ENCODE measurements at regions not wholly inside any gene's neighbourhood (a gene's known extent, or its start where the extent isn't known, plus 50 kb on each side); places are given as distances from the start of the nearest gene placed in this dataset.
"Not testable (repeated sequence)": the region's sequence is repeated elsewhere in the genome, so short reads cannot be mapped to it uniquely, and the experiment has no call there.

DNA sequence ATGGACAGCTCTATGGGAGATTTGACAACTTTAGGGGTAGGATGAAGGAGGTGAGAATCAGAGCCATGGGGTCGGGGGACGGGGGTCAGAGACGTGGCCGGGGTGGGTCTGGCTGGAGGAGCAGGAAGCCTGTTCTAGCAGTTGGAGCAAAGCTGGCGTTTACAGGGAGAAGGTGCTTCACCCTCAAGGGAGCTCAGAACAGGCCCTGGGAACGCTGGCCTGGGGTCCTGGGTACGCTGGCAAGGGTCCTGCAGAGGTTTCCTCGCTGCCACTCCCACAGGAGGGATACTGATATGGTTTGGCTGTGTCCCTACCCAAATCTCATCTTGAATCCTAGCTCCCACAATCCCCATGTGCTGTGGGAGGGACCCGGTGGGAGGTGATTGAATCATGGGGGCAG lies 205.0 kb upstream of the ARL4C start:
- in situ Hi-C loops (cut with MboI; ENCODE audit: low sequenced_read_pairs in 4 of 4): no loop called here
- Histone ChIP-seq H3K4me3 (no peak overlapping the region), H3K9me3 (no peaks in the 10 kb centered on the region), H3K4me1 (no peaks in the 10 kb centered on the region), H3K27me3 (no peaks in the 10 kb centered on the region), H3K36me3 (no peaks in the 10 kb centered on the region), H3K27ac (no peak overlapping the region)
- intact Hi-C loops (cut with DNase I; ENCODE audit: low total_unique reads): no loop called here
- DNase-seq (no peak), ATAC-seq (no peak)
- TF ChIP-seq, protein P1, sequence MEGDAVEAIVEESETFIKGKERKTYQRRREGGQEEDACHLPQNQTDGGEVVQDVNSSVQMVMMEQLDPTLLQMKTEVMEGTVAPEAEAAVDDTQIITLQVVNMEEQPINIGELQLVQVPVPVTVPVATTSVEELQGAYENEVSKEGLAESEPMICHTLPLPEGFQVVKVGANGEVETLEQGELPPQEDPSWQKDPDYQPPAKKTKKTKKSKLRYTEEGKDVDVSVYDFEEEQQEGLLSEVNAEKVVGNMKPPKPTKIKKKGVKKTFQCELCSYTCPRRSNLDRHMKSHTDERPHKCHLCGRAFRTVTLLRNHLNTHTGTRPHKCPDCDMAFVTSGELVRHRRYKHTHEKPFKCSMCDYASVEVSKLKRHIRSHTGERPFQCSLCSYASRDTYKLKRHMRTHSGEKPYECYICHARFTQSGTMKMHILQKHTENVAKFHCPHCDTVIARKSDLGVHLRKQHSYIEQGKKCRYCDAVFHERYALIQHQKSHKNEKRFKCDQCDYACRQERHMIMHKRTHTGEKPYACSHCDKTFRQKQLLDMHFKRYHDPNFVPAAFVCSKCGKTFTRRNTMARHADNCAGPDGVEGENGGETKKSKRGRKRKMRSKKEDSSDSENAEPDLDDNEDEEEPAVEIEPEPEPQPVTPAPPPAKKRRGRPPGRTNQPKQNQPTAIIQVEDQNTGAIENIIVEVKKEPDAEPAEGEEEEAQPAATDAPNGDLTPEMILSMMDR (IDR thresholded peaks at IDR 0.05 in 4 of 5, conservative IDR thresholded peaks at IDR 0.05 in 1 of 5): no peak
- no peak for TF ChIP-seq POLR2A (IDR thresholded peaks at IDR 0.05)

DNA sequence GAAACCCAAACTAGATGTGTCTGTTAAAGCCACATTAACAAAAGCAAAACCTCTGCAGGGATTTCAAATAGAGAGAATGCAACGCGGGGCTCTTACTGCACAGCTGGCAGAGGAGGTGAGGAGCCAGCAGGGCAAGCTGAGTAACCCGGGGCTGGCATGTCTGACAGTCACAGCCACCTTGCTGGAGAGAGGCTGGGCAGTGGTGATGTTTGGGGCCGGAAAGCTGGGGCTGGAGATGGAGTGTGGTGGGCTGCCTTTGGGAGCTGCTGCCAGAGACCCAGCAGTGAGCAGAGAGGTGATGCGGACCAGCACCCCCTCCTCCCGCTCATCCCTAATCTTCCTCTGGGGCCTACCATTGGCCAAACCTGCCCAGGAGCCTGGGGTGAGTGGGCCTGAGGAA lies 204.5 kb upstream of the ARL4C start:
- Histone ChIP-seq H3K4me3 (no peak overlapping the region), H3K9me3 (no peaks in the 10 kb centered on the region), H3K27ac (no peak overlapping the region), H3K4me1 (no peaks in the 10 kb centered on the region), H3K27me3 (no peaks in the 10 kb centered on the region), H3K36me3 (no peaks in the 10 kb centered on the region)
- no peak for ATAC-seq
- in situ Hi-C loops (cut with MboI; ENCODE audit: low sequenced_read_pairs in 4 of 4): no loop called here
- TF ChIP-seq, protein P1 (IDR thresholded peaks at IDR 0.05 in 4 of 5, conservative IDR thresholded peaks at IDR 0.05 in 1 of 5): no peak
- no peak for TF ChIP-seq POLR2A (IDR thresholded peaks at IDR 0.05)
- intact Hi-C loops (cut with DNase I; ENCODE audit: low total_unique reads): no loop called here
- DNase-seq: no peak

DNA sequence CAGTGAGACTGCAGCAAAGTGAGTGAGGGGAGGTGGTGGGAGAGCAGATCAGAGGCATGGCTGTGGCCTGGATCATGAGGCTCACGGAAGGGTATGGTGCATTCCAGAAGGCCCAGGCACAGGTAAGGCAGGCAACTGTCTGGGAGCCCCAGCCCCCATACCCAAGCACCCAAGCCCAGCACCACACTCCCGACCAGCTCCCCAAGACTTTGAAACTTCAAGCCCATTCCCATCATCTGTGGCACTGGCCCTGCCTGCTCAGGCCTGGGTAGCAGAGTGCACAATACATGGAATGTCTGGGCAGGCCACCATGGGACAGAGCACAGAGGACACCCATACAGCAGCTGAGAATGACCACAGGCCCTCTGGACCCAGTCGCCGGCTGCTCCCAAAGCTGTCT lies 202.6 kb upstream of the ARL4C start:
- H3K4me3 ChIP-seq: no peak overlapping the region
- DNase-seq (no peak), ATAC-seq (no peak)
- intact Hi-C loops (cut with DNase I; ENCODE audit: low total_unique reads) (no loop called here), in situ Hi-C loops (cut with MboI; ENCODE audit: low sequenced_read_pairs in 4 of 4) (no loop called here)
- H3K36me3 ChIP-seq: no peaks in the 10 kb centered on the region
- H3K9me3 ChIP-seq: no peaks in the 10 kb centered on the region
- TF ChIP-seq, protein P1 (IDR thresholded peaks at IDR 0.05 in 4 of 5, conservative IDR thresholded peaks at IDR 0.05 in 1 of 5): no peak
- TF ChIP-seq POLR2A (IDR thresholded peaks at IDR 0.05): no peak
- H3K27me3 ChIP-seq: no peaks in the 10 kb centered on the region
- no peak overlapping the region for H3K27ac ChIP-seq
- H3K4me1 ChIP-seq: no peaks in the 10 kb centered on the region

DNA sequence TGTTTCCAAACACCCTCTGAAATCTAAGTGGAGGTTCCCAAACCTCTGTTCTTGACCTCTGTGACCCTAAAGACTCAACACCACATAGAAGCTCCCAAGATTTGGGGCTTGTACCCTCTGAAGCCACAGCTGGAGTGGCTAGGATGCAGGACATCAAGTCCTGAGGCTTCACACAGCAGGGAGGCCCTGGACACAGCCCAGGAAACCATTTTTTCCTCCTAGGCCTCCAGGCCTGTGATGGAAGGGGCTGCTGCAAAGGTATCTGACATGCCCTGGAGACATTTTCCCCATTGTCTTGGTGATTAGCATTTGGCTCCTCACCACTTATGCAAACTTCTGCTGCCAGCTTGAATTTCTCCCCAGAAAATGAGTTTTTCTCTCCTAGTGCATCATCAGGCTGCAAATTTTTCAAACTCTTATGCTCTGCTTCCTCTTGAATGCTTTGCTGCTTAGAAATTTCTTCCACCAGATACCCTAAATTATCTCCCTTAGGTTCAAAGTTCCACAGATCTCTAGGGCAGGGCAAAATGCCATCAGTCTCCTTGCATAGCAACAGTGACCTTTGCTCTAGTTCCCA lies 200.5 kb upstream of the ARL4C start:
- in situ Hi-C loops (cut with MboI; ENCODE audit: low sequenced_read_pairs in 4 of 4); intact Hi-C loops (cut with DNase I; ENCODE audit: low total_unique reads); H3K36me3 ChIP-seq; ATAC-seq; H3K27ac ChIP-seq; H3K4me3 ChIP-seq; DNase-seq; H3K27me3 ChIP-seq; H3K9me3 ChIP-seq; H3K4me1 ChIP-seq: not testable (repeated sequence)

DNA sequence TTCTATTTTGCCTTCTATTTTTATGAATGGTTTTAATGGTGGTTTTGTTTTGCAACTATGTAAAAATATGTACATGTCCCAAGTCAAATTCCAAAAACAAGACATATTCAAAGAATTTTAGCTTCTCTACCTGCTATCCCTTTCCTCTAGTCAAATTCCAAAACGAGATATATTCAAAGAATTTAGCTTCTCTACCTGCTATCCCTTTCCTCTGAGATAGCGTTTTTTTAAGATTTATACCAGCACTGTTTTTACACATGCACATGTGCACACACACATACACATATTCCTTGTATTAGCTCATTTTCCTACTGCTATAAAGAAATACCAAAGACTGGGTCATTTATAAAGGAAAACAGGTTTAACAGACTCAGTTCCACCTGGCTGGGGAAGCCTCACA lies 199.1 kb upstream of the ARL4C start:
- Histone ChIP-seq H3K27me3 (no peaks in the 10 kb centered on the region), H3K36me3 (no peaks in the 10 kb centered on the region), H3K27ac (no peak overlapping the region), H3K4me3 (no peak overlapping the region), H3K4me1 (peaks cover 0 to 3% of the 10 kb centered on the region in 2 donors), H3K9me3 (no peaks in the 10 kb centered on the region)
- no peak for DNase-seq
- ATAC-seq: no peak
- in situ Hi-C loops (cut with MboI; ENCODE audit: low sequenced_read_pairs in 4 of 4): no loop called here
- TF ChIP-seq POLR2A (IDR thresholded peaks at IDR 0.05): no peak
- TF ChIP-seq, protein P1 (IDR thresholded peaks at IDR 0.05 in 4 of 5, conservative IDR thresholded peaks at IDR 0.05 in 1 of 5): no peak
- intact Hi-C loops (cut with DNase I; ENCODE audit: low total_unique reads): no loop called here
